ENCODE measurements at regions not wholly inside any gene's neighbourhood (a gene's known extent, or its start where the extent isn't known, plus 50 kb on each side); places are given as distances from the start of the nearest gene placed in this dataset.

DNA sequence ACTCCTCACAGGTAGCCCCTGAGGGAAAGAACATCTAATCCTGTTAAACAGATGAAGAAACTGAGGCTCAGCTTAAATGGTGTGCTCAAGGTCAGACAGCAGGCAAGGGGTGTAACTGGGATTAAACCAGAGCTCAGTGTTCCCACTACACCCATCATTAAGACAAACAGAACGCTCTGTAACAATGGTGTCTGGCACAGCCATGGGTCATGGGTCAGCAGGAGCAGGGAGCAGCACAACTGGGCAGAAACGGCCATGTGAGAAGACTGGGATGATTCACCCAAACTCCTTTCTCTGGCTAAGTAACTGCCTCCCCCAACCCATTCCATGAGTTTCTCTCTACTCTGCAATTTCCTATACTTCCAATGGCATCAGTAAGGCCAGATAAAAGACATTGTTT lies 85.5 kb upstream of the PDE1C start:
- ATAC-seq = no peak
- TF ChIP-seq, protein P1, sequence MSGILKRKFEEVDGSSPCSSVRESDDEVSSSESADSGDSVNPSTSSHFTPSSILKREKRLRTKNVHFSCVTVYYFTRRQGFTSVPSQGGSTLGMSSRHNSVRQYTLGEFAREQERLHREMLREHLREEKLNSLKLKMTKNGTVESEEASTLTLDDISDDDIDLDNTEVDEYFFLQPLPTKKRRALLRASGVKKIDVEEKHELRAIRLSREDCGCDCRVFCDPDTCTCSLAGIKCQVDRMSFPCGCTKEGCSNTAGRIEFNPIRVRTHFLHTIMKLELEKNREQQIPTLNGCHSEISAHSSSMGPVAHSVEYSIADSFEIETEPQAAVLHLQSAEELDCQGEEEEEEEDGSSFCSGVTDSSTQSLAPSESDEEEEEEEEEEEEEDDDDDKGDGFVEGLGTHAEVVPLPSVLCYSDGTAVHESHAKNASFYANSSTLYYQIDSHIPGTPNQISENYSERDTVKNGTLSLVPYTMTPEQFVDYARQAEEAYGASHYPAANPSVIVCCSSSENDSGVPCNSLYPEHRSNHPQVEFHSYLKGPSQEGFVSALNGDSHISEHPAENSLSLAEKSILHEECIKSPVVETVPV (CRISPR knock-in tag; IDR thresholded peaks at IDR 0.05) = no peak
- no peak for TF ChIP-seq RARB (CRISPR knock-in tag; IDR thresholded peaks at IDR 0.05)
- no peak for TF ChIP-seq ESRRG (CRISPR knock-in tag; IDR thresholded peaks at IDR 0.05)
- TF ChIP-seq ZNF565 (CRISPR knock-in tag; conservative IDR thresholded peaks at IDR 0.05; ENCODE audit: low read depth) = no peak
- TF ChIP-seq, protein P2, sequence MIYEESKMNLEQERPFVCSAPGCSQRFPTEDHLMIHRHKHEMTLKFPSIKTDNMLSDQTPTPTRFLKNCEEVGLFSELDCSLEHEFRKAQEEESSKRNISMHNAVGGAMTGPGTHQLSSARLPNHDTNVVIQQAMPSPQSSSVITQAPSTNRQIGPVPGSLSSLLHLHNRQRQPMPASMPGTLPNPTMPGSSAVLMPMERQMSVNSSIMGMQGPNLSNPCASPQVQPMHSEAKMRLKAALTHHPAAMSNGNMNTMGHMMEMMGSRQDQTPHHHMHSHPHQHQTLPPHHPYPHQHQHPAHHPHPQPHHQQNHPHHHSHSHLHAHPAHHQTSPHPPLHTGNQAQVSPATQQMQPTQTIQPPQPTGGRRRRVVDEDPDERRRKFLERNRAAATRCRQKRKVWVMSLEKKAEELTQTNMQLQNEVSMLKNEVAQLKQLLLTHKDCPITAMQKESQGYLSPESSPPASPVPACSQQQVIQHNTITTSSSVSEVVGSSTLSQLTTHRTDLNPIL (CRISPR knock-in tag; IDR thresholded peaks at IDR 0.05; ENCODE audit: low read depth) = no peak
- no peak for TF ChIP-seq ZFP3 (CRISPR knock-in tag; IDR thresholded peaks at IDR 0.05)
- no peak for TF ChIP-seq ISL1 (CRISPR knock-in tag; IDR thresholded peaks at IDR 0.05)
- TF ChIP-seq ZNF8 (CRISPR knock-in tag; IDR thresholded peaks at IDR 0.05) = no peak
- no peak for TF ChIP-seq TCF4 (CRISPR knock-in tag; IDR thresholded peaks at IDR 0.05; ENCODE audit: borderline replicate concordance)
- no peak for TF ChIP-seq ZNF70 (CRISPR knock-in tag; IDR thresholded peaks at IDR 0.05)
- TF ChIP-seq ZC3H10 (CRISPR knock-in tag; IDR thresholded peaks at IDR 0.05) = no peak
- TF ChIP-seq GLIS3 (CRISPR knock-in tag; IDR thresholded peaks at IDR 0.05) = no peak
- TF ChIP-seq, protein P3, sequence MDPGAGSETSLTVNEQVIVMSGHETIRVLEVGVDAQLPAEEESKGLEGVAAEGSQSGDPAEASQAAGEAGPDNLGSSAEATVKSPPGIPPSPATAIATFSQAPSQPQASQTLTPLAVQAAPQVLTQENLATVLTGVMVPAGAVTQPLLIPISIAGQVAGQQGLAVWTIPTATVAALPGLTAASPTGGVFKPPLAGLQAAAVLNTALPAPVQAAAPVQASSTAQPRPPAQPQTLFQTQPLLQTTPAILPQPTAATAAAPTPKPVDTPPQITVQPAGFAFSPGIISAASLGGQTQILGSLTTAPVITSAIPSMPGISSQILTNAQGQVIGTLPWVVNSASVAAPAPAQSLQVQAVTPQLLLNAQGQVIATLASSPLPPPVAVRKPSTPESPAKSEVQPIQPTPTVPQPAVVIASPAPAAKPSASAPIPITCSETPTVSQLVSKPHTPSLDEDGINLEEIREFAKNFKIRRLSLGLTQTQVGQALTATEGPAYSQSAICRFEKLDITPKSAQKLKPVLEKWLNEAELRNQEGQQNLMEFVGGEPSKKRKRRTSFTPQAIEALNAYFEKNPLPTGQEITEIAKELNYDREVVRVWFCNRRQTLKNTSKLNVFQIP (CRISPR knock-in tag; IDR thresholded peaks at IDR 0.05; ENCODE audit: borderline replicate concordance, low read depth) = no peak

DNA sequence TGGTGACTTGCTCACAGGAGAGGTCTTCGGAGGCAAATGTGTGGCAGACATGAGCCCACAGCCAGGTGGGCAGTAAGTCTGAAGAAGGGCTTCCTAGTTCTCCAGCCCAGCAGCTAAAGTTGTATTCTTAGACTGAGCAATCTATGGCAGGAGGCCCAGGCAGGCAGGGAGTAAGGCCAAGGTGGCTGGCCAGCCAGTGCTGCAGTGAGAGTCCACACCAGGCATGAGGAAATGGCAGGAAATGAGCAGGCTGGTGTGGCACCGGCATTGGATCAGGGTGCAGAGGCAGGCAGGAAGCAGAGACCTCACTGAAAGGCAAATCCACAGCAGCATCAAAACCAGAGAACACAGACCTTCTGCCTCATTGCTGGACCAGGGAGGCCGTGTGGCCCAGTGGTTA lies 84.6 kb upstream of the PDE1C start:
- TF ChIP-seq PPARA (CRISPR knock-in tag; IDR thresholded peaks at IDR 0.05; ENCODE audit: borderline replicate concordance) (no peak), ZFP3 (CRISPR knock-in tag; IDR thresholded peaks at IDR 0.05) (no peak), RARB (CRISPR knock-in tag; IDR thresholded peaks at IDR 0.05) (no peak), ZNF70 (CRISPR knock-in tag; IDR thresholded peaks at IDR 0.05) (no peak), ARNTL (CRISPR knock-in tag; IDR thresholded peaks at IDR 0.05; ENCODE audit: borderline replicate concordance, low read depth) (no peak), ZNF565 (CRISPR knock-in tag; conservative IDR thresholded peaks at IDR 0.05; ENCODE audit: low read depth) (no peak), SNAI2 (CRISPR knock-in tag; IDR thresholded peaks at IDR 0.05) (no peak), ZFP30 (CRISPR knock-in tag; IDR thresholded peaks at IDR 0.05) (no peak), BACH2 (CRISPR knock-in tag; IDR thresholded peaks at IDR 0.05; ENCODE audit: borderline replicate concordance) (no peak), ISL1 (CRISPR knock-in tag; IDR thresholded peaks at IDR 0.05) (no peak), CSDC2 (CRISPR knock-in tag; IDR thresholded peaks at IDR 0.05) (no peak), GLIS3 (CRISPR knock-in tag; IDR thresholded peaks at IDR 0.05) (no peak), ZNF8 (CRISPR knock-in tag; IDR thresholded peaks at IDR 0.05) (no peak), ESRRG (CRISPR knock-in tag; IDR thresholded peaks at IDR 0.05) (no peak), ZC3H10 (CRISPR knock-in tag; IDR thresholded peaks at IDR 0.05) (no peak)
- TF ChIP-seq, protein P2 (CRISPR knock-in tag; IDR thresholded peaks at IDR 0.05; ENCODE audit: low read depth) = no peak
- TF ChIP-seq, protein P3 (CRISPR knock-in tag; IDR thresholded peaks at IDR 0.05; ENCODE audit: borderline replicate concordance, low read depth) = no peak
- TF ChIP-seq, protein P4, sequence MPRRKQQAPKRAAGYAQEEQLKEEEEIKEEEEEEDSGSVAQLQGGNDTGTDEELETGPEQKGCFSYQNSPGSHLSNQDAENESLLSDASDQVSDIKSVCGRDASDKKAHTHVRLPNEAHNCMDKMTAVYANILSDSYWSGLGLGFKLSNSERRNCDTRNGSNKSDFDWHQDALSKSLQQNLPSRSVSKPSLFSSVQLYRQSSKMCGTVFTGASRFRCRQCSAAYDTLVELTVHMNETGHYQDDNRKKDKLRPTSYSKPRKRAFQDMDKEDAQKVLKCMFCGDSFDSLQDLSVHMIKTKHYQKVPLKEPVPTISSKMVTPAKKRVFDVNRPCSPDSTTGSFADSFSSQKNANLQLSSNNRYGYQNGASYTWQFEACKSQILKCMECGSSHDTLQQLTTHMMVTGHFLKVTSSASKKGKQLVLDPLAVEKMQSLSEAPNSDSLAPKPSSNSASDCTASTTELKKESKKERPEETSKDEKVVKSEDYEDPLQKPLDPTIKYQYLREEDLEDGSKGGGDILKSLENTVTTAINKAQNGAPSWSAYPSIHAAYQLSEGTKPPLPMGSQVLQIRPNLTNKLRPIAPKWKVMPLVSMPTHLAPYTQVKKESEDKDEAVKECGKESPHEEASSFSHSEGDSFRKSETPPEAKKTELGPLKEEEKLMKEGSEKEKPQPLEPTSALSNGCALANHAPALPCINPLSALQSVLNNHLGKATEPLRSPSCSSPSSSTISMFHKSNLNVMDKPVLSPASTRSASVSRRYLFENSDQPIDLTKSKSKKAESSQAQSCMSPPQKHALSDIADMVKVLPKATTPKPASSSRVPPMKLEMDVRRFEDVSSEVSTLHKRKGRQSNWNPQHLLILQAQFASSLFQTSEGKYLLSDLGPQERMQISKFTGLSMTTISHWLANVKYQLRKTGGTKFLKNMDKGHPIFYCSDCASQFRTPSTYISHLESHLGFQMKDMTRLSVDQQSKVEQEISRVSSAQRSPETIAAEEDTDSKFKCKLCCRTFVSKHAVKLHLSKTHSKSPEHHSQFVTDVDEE (CRISPR knock-in tag; IDR thresholded peaks at IDR 0.05) = no peak
- ATAC-seq = peak; percentile 66
